Right lobe of liver (tissue), 6 donors: ENCODE measurements at regions not wholly inside any gene's neighbourhood (a gene's known extent, or its start where the extent isn't known, plus 50 kb on each side); places are given as distances from the start of the nearest gene placed in this dataset.

Source experiments
- ATAC-seq, 4 donors: fragments of 200-7000 bp; cut with Tn5 transposase; one replicate each; pipeline ENCODE4 v1.9.1; 2020; ENCODE audit warnings: mild to moderate bottlenecking in 4 of 4, moderate library complexity in 4 of 4
- DNase-seq, 3 donors: peaks; one replicate each; pipeline ENCODE4 v3.0.0-alpha.2; 2020
- H3K27ac ChIP-seq, 3 donors: fragments of 200-600 bp; one replicate each; pipeline ENCODE4 v1.8.0; 2022
- H3K27me3 ChIP-seq, 2 donors: fragments of 200-600 bp; one replicate each; pipeline ENCODE4 v1.8.0; 2022
- H3K36me3 ChIP-seq, 4 donors: fragments of 200-600 bp; sonication (generic) in 1 of 4; one replicate each; pipeline versions ENCODE4 v1.5.1 to v1.8.0; 2017 to 2022; ENCODE audit warnings: control low read depth in 1 of 4
- H3K4me1 ChIP-seq, 4 donors: fragments of 200-600 bp; sonication (generic) in 1 of 4; one replicate each; pipeline versions ENCODE4 v1.5.1 to v1.8.0; 2017 to 2022; ENCODE audit warnings: control low read depth in 1 of 4
- H3K4me3 ChIP-seq, 3 donors: fragments of 200-600 bp; one replicate each; pipeline ENCODE4 v1.8.0; 2022
- H3K9me3 ChIP-seq, 4 donors: fragments of 200-600 bp; sonication (generic) in 1 of 4; one replicate each; pipeline versions ENCODE4 v1.5.1 to v1.8.0; 2017 to 2022; ENCODE audit warnings: control low read depth in 1 of 4
- POLR2A ChIP-seq: fragments of 450-650 bp; IDR thresholded peaks from one replicate; pipeline ENCODE4 v1.6.1; 2017; ENCODE audit warnings: antibody characterized with exemption, mild to moderate bottlenecking
- WGBS: methylation state at CpG from one replicate; pipeline ENCODE4 v1.1.6; 2018; ENCODE audit warnings: low coverage, low lambda C conversion rate; ENCODE audit not compliant: insufficient coverage; ENCODE audit errors: missing lambda C conversion rate; 5-methylcytosine and 5-hydroxymethylcytosine counted together
- intact Hi-C, 2 donors: fragments of 100-400 bp; cut with DNase I; formaldehyde crosslinking; loops; one replicate each; pipeline versions ENCODE4 v1.11.2 to v1.14.1; 2022
- TF ChIP-seq, protein P1 (sequence below), 4 donors: fragments of 200-600 bp in 3 of 4; fragments of 450-650 bp in 1 of 4; IDR thresholded peaks; one replicate each; pipeline versions ENCODE4 v1.5.1 to v1.8.0; 2016 to 2022; ENCODE audit warnings: antibody characterized with exemption in 4 of 4, mild to moderate bottlenecking in 2 of 4
- donor health status: DM: no; HTN: yes; CAD: no.
- donor health status: DM: no; HTN: no; CAD: no.
- donor health status: DM: no; HTN: no; CAD: no.
- donor health status: DM: no; HTN: yes; CAD: no.
- donor health status: DM: no; HTN: yes; CAD: no.

DNA sequence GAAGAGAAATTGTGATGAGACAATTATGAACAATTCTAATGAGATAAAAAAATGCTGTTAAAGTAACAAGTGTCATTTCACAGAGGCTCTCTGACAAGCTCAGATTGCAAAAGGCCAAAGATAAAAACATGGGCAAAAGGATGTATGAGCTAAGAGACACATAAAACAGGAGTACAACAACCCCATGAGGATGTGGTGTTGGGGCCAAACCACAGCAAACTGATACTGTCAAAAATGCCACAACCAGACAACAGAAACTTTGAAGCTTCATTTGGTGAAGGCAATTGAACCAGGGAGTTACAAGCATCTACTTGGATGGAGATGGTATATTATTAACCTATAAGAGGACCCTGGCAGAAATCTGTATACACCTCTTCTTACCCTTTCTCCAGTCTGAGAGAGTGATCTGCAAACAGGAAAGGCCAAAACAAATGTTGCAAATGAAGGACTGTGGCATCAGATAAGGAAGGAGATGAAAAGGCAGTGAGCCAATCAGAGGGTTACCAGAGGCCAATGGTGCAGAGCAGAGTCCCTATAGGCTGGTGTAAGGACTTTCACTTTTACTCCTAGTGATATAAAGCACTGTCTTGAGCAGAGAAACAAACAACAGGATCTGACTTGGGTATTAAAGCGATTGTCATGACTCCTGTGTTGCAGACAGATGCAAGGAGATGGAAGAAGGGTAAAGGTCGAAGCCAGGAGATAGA is 659.0 kb downstream of the NTRK3 start:
- Histone ChIP-seq H3K27me3 (no peaks in the 10 kb centered on the region), H3K27ac (no peak overlapping the region), H3K4me1 (no peaks in the 10 kb centered on the region), H3K36me3 (no peaks in the 10 kb centered on the region), H3K9me3 (no peaks in the 10 kb centered on the region), H3K4me3 (no peak overlapping the region)
- WGBS, result 23% methylated on average over 2 of the region's 2 CpGs
- TF ChIP-seq POLR2A, result no peak
- TF ChIP-seq, protein P1, sequence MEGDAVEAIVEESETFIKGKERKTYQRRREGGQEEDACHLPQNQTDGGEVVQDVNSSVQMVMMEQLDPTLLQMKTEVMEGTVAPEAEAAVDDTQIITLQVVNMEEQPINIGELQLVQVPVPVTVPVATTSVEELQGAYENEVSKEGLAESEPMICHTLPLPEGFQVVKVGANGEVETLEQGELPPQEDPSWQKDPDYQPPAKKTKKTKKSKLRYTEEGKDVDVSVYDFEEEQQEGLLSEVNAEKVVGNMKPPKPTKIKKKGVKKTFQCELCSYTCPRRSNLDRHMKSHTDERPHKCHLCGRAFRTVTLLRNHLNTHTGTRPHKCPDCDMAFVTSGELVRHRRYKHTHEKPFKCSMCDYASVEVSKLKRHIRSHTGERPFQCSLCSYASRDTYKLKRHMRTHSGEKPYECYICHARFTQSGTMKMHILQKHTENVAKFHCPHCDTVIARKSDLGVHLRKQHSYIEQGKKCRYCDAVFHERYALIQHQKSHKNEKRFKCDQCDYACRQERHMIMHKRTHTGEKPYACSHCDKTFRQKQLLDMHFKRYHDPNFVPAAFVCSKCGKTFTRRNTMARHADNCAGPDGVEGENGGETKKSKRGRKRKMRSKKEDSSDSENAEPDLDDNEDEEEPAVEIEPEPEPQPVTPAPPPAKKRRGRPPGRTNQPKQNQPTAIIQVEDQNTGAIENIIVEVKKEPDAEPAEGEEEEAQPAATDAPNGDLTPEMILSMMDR (IDR thresholded peaks at IDR 0.05), result no peak
- ATAC-seq (peak; percentile 35 to 67 (median 52)), DNase-seq (no peak)
- intact Hi-C loops, result no loop called here

DNA sequence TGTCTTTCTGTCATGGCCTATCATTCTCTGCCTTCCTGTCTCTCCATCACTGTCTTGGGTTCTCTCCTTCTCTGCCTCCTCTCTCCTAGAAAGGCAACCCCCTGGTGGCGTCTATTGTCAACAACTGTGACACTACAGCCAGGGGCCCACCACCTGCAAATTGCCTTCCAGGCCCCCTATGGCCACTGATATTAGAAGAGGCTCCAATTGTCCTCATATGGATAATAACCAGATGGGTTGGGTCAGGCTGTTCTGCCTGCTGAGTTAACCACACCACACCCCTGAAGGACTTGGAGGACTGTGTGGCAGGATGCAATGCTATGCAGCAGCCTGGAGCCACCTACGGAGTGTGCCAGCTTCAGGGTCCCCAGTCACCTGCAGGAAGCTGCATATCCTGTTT is 665.0 kb downstream of the NTRK3 start:
- no peak for DNase-seq
- intact Hi-C loops, result no loop called here
- no peak overlapping the region for H3K27ac ChIP-seq

DNA sequence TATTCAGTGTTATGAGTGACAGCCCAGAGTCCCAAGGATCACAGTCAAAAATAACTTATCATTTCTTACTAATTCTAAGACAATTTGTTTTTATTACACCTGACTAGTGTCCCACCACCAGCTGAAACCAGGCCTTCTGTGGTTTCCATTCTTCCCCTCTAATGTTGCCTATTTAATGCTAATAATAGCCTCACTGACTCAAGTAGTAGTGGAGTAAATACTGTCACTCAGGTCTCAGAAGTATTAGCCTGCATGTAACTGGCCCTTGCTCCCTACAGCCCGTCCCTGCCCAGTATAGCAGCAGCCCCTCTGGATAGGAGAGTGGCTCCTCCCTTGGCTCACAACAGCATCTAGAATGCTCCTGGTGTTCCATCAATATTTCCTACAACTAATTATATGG is 665.5 kb downstream of the NTRK3 start:
- intact Hi-C loops, result no loop called here
- ATAC-seq, result no peak

More for the DNA sequence above, 665.0 kb downstream of the NTRK3 start:
- no peak overlapping the region for H3K4me3 ChIP-seq
- no peak for TF ChIP-seq POLR2A
- TF ChIP-seq, protein P1 (IDR thresholded peaks at IDR 0.05), result no peak
- H3K4me1 ChIP-seq, result no peaks in the 10 kb centered on the region
- no peaks in the 10 kb centered on the region for H3K9me3 ChIP-seq
- H3K27me3 ChIP-seq, result no peaks in the 10 kb centered on the region
- no peaks in the 10 kb centered on the region for H3K36me3 ChIP-seq
- 0% methylated on average over 1 of the region's 2 CpGs for WGBS
- ATAC-seq, result no peak

DNA sequence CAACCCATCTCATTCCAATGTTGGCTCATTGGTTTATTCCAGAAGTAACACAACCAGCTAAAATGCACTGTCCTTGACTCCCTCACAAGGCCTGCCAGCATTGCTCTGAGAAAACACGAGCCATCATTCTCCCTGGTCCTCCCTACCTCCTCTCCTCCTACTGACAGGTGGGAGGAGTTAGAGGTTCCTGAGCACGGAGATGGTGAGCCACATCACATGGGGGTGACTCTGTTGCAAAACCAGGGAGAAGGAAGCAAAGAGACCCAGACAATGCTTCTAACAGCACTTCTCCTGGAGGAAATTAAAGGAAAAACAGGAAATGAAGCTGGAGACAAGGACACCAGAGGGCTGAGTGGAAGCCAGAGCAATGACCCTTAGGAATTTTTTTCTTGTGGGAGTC is 667.4 kb downstream of the NTRK3 start:
- TF ChIP-seq, protein P1 (IDR thresholded peaks at IDR 0.05), result no peak
- no peak for TF ChIP-seq POLR2A
- no peaks in the 10 kb centered on the region for H3K36me3 ChIP-seq
- H3K9me3 ChIP-seq, result no peaks in the 10 kb centered on the region
- H3K4me1 ChIP-seq, result no peaks in the 10 kb centered on the region
- WGBS, result 34% methylated on average over 2 of the region's 2 CpGs
- no peak overlapping the region for H3K4me3 ChIP-seq
- intact Hi-C loops, result no loop called here
- no peak overlapping the region for H3K27ac ChIP-seq
- DNase-seq, result no peak
- H3K27me3 ChIP-seq, result no peaks in the 10 kb centered on the region
- peak; percentile 33 to 76 (median 51) for ATAC-seq

More for the DNA sequence above, 665.5 kb downstream of the NTRK3 start:
- Histone ChIP-seq H3K4me3 (no peak overlapping the region), H3K36me3 (no peaks in the 10 kb centered on the region), H3K27me3 (no peaks in the 10 kb centered on the region), H3K9me3 (no peaks in the 10 kb centered on the region), H3K27ac (no peak overlapping the region), H3K4me1 (no peaks in the 10 kb centered on the region)
- 38% methylated on average over 1 of the region's 1 CpG for WGBS
- TF ChIP-seq, protein P1 (IDR thresholded peaks at IDR 0.05), result no peak
- no peak for TF ChIP-seq POLR2A
- DNase-seq, result no peak
